HG03378 (cell line): ENCODE measurements at regions not wholly inside any gene's neighbourhood (a gene's known extent, or its start where the extent isn't known, plus 50 kb on each side); places are given as distances from the start of the nearest gene placed in this dataset.

Experiments
- ATAC-seq: cut with Tn5 transposase; IDR thresholded peaks from one replicate; pipeline ENCODE4 v1.9.1; 2021; ENCODE audit warnings: mild to moderate bottlenecking, moderate library complexity; ENCODE audit not compliant: unreplicated experiment

- ATAC-seq, result no peak
These were observed 53.5 kb upstream of the ACSL1 start for GRCh38 chr4:184879271-184879670.

- no peak for ATAC-seq
These were observed 56.5 kb upstream of the ACSL1 start for GRCh38 chr4:184882276-184882675.

- ATAC-seq, result no peak
These were observed 57.3 kb upstream of the ACSL1 start for GRCh38 chr4:184883024-184883423.

- ATAC-seq, result no peak
These were observed 59.1 kb upstream of the ACSL1 start for GRCh38 chr4:184884883-184885282.

- no peak for ATAC-seq
These were observed 59.8 kb upstream of the ACSL1 start for GRCh38 chr4:184885602-184886001.

- no peak for ATAC-seq
These were observed 61.6 kb upstream of the ACSL1 start for GRCh38 chr4:184887333-184887732.

- no peak for ATAC-seq
These were observed 62.2 kb upstream of the ACSL1 start for GRCh38 chr4:184887947-184888346.

GRCh38 chr4:184889666-184890335 is 64.0 kb upstream of the ACSL1 start:
- ATAC-seq, result no peak

- ATAC-seq, result no peak
These were observed 64.7 kb upstream of the ACSL1 start for GRCh38 chr4:184890499-184890898.

GRCh38 chr4:184891816-184892397 is 66.1 kb upstream of the ACSL1 start:
- ATAC-seq, result no peak

GRCh38 chr4:184892999-184893398 is 67.2 kb upstream of the ACSL1 start:
- no peak for ATAC-seq

- no peak for ATAC-seq
These were observed 68.2 kb upstream of the ACSL1 start for GRCh38 chr4:184893801-184894571.

GRCh38 chr4:184895012-184895695 is 69.4 kb upstream of the ACSL1 start:
- ATAC-seq, result no peak

GRCh38 chr4:184896868-184897715 is 71.3 kb upstream of the ACSL1 start:
- ATAC-seq, result peak; percentile 49

GRCh38 chr4:184897895-184898294 is 72.1 kb upstream of the ACSL1 start:
- no peak for ATAC-seq

- ATAC-seq, result no peak
These were observed 73.0 kb upstream of the ACSL1 start for GRCh38 chr4:184898793-184899192.

- ATAC-seq, result no peak
These were observed 73.7 kb upstream of the ACSL1 start for GRCh38 chr4:184899261-184900134.

- no peak for ATAC-seq
These were observed 74.4 kb upstream of the ACSL1 start for GRCh38 chr4:184900184-184900583.

GRCh38 chr4:184902550-184902949 is 76.8 kb upstream of the ACSL1 start:
- ATAC-seq, result no peak
